HG03039 (cell line): ENCODE measurements at regions not wholly inside any gene's neighbourhood (a gene's known extent, or its start where the extent isn't known, plus 50 kb on each side); places are given as distances from the start of the nearest gene placed in this dataset.

Experiments
- ATAC-seq: cut with Tn5 transposase; IDR thresholded peaks from one replicate; pipeline ENCODE4 v1.9.1; 2021; ENCODE audit warnings: mild to moderate bottlenecking, moderate library complexity; ENCODE audit not compliant: unreplicated experiment

DNA sequence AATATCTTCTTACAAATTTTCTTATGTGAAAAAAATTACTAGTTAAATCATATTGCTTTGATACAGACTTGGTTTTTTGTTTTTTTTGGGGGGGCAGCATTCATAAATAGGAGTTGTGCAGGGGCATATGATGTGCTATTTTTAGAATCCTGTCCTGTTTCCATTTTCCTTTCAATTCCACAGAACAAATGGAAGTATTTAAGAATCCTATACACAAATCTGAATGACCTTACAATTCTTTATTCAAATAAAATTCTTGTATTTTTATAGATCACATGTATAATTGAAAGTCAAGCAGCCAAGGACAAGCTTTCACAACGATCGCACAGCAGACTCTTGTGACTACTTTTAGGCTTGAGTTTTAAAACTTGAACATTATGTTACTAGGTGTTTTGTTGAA is 523.9 kb downstream of the ANKRD50 start:
- no peak for ATAC-seq

DNA sequence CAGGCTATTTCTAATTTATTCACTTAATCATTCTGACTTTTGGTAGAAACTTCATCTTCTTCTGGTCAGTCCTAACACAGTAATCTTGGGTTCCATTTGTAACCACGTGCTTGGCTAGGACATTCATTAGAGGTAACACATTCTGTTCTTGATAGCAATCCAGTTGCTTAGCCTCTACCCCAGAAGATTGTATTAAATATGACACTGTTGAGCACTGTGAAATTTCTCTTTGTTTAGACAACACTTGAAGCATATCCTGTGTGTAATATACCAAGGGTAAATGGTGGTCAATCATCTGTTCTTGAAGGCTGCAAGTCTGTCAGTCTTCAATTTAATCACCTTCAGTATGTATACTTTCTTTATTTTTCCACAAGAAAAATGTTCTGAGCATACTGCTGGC is 523.0 kb downstream of the ANKRD50 start:
- no peak for ATAC-seq

DNA sequence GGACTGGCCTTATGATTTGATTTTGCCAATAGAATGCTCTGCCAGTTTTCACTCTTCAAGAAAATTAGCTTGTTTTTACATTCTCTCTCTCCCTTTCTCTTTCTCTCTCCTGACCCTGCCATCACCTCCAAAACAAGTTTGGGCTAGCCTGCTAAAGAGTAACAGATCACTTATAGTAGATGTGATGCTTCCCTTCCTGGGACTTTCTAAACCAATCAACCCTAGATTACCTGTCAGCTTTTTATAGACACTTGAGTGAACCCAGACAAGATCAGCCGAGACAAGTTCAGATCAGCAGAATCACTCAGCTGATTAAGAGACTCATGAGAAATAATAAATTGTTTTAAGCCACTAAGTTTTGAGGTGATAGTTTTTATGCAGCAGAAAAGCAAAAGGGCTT is 521.2 kb downstream of the ANKRD50 start:
- ATAC-seq: no peak

DNA sequence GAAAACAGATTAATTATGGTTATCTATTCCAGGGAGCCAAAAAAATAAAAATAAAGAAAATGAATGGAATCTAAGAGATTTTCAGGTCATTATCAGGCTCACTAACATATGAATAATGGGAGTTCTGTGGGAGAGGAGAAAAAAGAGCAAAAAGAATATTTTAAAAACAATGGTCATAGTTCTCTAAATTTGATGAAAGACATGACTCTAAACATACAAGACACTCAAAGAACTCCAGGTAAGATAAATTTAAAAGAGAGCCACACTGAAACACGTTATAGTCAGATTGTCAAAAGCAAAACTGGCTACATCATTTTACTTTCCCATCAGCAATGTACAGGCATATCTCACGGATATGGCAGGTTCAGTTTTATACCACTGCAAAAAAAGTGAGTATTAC is 520.0 kb downstream of the ANKRD50 start:
- no peak for ATAC-seq

DNA sequence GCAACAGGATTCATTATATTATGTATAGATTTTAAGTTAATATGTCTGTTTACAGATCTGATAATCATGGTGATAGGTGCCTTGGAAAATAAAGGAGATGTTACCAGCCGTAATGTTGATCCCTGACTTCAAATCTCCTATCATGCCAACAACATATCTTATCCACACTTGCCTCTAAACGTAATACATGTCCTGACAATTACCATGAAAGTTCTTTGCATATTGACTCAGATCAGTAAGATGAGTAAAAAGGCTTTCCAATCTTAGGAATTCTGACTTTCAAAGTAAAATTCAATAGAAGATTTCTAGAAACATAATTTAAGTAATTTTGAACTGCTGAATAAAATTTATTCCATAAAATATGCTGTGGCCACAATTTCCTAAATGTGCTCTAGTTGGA is 513.3 kb downstream of the ANKRD50 start:
- ATAC-seq: no peak

DNA sequence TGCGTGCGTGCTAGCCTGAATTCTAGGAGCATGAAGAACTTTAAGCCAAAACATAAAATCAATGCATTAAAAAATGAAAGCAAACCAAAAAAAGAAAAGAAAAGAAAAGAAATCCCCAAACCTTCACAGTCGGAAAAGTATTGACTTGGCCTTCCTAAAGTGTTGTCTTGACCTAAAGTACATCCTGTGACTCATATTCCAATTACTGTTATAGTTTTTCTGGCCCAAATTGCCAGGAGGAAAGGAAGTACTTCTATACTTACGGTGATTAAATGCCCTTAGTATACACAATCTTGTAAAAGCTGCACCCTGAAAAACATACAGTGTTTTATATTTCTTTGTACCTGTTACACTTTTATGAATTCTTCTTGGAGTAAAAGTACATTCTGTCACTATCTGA is 512.8 kb downstream of the ANKRD50 start:
- no peak for ATAC-seq

DNA sequence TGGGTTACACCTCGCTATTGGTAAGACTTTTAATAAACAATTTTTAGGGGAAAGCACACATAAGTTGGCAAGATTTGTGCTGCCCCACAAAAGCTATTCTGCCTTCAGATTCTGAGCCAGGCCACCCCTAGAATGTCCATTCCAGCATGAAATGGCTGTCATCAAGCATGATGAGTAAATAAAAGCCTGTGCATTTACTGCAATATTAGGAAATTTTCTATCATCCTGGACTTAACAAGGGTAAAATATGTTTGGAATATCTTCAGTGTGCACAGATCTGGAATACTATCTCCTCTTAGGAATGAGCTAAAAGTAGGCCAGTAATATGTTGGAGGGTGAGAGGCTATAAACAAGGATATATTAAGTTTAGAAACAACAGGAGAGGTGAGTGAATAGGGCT is 510.9 kb downstream of the ANKRD50 start:
- no peak for ATAC-seq

DNA sequence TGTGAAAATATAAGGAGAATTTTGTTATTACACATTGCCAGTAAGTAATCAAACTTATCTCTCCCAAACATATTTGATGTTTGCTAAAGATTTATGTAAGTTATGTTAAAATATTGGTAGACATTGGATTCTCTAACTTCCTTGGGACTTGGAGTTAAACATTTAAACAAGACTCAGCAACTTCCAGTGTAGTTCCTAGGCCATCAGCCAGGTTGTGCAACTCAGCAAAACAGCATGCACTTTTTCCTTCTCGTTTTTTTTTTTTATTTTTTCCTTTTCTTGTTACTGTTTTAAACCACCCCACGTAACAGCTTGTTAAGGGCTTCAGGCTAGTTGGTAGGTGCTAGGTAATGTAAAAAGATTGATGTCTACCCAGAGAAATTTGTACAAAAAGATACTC is 510.4 kb downstream of the ANKRD50 start:
- ATAC-seq: no peak

DNA sequence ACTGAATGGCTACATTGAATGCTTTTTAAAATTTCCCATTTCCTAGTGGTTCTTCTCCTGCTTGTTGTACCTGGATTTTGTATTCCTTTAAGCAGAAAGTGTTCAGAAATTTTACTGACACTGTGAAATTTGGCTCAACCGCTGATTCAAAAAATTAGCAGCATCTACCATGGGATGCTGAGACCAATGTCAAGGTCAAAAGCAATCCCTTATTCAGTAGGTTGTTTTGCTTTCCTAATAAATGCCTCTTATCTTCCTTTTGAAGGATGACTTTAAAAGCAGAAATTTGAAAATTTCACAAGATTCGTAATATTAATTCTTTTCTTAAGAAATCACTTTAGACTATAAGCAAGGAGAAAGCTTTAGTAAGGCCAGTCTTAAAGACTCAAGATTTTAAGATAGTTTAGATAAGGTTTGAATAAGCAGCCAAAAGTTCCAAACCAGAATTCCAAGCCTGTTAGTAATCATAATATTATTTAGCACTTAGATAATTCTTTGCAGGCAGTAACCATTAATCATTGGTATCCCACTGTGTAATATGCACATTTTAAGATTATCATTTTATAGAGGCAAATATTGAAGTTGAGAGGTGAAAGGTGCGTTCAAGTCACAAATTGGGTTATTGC is 508.8 kb downstream of the ANKRD50 start:
- ATAC-seq: no peak

DNA sequence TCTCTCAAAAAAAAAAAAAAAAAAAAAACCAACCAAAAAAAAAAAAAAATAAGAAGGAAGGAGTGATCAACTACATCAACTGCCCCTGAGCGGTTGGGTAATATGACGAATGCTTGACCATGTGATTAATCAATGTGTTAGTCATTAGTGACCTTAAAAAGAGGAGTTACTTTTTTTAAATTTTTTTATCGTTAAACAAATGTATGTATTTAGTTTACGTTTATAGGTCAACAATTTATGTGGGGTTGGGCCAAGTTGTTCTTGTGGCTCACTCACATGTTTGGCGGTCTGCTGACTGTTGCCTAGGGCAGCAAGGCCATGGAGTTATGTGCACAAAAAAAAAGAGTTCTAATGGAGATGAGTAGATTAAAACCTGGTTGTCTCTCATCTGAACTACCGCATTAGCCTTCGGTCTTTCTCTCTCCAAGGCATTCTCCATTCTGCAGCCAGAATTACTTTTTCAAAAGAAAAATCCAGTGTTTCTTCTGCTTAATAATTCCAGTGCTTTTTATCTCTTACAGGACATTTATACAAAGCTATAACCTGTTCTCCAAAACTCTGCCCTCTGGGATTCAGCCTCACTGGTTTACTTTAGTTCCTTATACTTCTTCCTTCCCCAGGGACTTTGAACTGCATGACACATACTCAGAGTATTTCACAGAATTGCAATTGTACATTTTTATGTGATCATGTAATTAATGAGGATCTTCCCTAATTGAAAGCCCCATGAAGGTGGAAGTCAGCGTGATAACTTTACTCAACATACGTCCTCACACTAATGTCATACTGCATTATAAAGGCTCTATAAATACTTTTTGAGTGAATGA is 505.5 kb downstream of the ANKRD50 start:
- ATAC-seq: no peak

DNA sequence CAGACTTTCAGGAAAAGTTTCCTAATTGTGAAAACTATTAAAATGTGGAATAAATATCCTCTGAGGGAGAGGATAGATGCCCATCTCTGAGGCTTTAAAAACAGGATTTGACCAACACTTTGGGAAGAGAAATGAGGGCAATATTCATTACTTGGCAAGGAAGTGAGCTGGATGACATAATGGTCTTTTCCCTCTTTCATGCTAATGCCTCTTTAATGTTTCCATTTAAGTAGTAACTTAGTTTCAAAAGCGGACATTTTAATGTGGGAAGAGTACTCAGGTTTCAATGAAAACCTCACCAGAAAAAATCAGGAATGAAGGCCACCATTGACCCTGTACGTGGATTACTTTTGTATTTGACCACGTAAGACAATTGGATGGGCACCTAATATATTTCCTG is 503.3 kb downstream of the ANKRD50 start:
- ATAC-seq: no peak

DNA sequence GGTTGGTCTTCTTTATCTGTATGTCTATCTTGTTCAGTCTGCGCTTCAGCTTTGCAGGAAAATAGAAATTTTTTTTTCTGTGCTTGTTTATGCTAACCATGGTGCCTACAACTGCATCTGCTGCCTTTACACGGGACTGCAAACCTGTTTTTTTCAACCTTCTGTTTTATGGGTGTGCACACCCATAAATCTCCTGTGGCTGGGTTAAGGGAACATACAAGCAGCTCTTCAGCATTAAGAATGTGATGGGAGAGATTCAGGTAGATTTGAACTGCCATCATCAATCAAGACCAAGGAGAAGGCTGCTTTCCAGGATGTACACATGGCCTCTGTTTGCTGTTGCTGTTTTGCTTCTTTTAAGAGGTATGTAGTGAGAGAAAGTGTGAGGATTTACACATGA is 502.9 kb downstream of the ANKRD50 start:
- ATAC-seq: no peak

DNA sequence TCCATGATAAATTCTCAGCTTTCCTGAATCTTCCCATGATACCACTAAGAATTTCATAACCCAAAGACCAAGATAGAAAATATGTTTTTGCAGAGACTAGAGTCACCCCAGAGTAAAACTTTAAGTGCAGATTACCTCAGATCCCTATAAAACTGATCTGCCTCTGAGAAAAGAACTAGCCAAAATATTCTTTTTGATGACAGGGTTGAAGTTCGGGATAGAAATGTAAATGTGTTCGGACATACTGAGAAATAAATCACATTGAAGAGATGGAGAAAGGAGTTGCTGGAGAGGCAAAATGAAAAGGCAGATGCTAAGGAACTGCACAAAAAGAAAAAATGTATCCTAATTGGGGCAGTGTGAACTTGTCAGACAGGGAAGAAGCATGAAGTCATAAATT is 501.8 kb downstream of the ANKRD50 start:
- ATAC-seq: no peak

DNA sequence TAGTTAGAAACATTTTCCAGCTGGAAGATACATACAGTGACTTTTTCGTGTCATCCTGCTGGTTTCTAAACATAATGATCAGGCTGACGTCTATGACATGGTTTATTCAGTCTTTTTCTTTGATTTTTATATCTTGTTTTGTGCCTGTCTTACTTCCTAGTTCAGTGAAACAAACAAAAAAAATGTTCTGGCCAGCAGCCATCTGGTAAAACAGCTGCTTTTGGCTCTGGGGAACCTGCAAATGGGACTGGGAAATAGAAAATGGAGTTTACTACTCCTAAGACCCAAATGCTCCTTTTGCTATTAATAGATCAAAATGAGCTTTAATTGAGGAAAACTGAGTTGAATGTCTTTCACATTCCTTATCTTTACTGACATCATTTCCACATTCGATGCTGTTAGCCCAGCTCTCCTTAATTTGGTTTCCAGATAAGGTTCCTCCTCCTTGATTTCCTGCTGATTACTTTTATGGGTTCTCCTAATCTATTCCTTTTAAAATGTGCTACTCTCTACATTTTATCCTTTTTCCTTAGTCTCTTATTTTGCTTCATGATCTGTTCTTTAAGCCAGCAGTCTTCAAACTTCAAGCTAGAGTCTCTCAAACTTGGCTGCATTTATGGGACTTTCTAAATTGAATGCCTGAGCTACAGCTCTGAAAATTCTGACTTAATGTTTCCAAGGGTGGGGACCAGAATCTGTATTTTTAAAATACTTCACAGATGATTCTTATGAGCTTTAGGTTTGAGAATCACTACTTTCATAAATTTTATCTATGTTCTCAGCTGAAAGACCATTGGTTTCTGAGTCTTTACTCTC is 499.5 kb downstream of the ANKRD50 start:
- no peak for ATAC-seq

DNA sequence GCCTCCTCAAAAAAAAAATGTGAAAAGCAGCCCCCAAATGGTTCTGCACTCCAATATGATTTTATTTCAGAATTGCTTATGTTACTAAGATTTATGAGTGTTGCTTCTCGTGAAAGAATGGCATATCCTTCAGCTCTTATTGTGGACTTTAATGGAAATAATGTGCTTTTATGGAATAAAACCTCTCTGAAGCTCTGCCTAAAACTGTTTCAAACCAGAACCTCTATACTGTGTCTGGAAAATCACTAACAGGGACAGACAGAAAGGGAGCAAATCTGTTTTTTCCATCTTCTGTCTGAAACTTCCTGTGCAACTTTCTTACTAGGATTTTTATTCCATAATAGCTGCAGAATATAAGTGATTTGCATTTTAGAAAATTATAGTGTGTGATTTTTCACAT is 493.1 kb downstream of the ANKRD50 start:
- no peak for ATAC-seq

DNA sequence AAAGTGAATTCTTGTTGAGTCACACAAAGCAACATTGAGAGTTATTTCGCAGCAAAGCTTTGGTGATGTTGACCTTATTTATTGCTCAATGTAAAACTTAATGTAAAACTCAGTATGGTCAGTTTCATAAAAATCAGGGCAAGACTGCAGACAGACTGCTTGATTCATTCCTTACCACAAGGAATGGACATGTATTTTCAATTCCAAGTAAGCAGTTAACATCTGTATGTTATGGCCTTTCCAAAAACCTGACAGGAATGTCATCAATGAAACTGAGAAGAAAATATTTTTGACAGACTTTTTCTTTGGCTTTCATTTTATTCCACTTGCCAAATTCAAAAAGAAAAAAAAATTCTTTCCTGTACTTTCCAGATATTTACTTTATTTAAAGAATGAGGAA is 488.3 kb downstream of the ANKRD50 start:
- ATAC-seq: no peak

DNA sequence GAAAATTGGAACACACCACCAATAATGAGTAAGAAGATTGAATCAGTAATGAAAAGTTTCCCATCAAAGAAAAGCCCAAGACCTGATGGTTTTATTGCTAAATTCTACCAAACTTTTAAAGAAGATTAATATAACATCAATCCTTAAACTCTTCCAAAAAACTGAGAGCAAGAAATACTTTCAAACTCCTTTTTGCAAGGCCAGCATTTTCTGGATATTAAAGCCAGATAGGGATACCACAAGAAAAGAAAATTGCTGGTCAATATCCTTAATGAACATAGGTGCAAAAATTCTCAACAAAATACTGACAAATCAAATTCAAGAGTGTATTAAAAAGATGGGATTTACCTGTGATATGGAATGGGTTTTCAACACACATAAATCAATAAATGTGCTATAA is 484.6 kb downstream of the ANKRD50 start:
- ATAC-seq: no peak

DNA sequence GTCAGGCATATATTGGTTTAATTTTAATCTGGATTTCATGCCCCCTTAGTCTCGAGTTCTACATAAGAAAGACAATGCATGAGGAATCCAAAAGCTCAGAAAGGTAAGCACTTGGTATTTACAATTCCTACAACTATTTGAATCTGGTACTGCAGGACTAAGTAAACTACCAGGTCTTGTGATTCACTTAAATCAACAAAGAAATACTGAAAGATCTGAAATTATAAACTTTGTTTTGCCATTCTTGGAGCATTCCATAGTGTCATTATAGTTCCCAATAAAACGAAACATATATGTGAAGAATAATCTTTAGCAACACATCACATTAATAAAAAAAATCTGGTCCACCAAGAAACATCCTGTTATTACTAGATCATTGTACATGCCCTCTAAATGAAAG is 482.3 kb downstream of the ANKRD50 start:
- no peak for ATAC-seq

DNA sequence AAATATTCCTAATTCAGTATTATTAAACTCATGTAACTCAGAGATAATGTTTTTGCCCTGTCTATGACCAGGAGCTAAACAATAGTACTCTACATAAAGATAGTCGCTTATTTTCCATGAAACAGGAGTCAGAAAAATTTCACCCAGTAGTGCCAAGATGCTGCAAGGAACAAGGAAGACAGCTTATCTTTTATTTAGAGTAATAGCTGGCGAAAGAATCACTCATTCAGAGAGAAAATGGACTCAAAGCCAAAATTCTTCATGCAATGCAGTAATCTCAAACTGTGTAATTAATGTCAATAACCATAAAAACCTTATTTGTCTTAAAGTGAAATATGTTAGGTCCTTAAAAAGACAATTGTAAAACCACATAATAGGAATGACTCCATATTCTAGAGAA is 477.8 kb downstream of the ANKRD50 start:
- ATAC-seq: no peak

DNA sequence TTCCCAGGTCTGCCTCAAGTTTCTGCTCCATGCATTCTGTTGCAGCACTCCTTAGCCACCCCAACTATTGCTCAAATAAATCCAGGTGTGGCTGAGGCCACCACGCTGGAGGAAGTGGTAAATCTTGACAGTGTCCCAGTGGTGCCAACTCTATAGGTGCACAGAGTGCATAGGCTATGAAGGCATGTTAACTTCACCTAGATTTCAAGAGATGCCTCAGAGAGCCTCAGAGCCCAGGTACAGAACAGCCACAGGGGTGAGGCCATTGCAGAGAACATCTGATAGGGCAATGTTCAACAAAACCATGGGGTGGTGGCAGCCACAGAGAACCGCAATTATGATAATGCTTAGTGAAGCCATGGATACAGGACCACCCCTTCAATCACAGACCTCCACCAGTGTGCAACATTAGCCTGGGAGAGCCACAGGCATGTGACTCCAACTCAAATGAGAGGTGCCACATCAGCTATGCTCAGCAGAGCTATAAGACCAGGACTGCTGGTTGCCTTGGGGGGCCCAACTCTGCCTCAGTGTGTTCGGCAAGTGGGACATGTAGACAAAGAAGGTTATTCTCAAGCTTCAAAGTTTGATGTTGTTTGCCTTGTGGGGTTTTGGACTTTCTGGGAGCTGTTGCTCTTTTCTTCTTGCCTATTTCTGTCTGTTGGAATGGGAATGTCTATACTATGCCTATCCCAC is 468.7 kb downstream of the ANKRD50 start:
- no peak for ATAC-seq

DNA sequence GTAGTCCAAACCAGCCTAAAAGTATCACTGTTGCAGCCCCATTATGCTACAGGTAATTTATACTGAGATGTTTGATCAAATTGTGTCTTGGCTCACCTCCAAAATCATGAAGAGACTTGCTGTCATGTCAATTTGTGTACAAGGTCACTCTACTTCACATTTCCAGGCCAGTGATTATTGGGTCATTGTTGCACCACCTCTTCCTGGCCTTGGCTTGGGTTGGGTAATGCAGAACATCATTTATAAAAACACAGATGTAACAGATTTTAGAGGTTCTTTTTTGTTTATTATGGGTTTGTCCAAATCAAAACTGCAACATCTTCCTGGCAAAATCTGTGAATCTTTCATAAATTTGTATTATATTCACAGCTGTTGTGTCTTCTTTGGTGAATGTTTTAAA is 459.5 kb downstream of the ANKRD50 start:
- ATAC-seq: no peak
